ENCODE measurements at regions not wholly inside any gene's neighbourhood (a gene's known extent, or its start where the extent isn't known, plus 50 kb on each side); places are given as distances from the start of the nearest gene placed in this dataset.
"Not testable (repeated sequence)": the region's sequence is repeated elsewhere in the genome, so short reads cannot be mapped to it uniquely, and the experiment has no call there.

DNA sequence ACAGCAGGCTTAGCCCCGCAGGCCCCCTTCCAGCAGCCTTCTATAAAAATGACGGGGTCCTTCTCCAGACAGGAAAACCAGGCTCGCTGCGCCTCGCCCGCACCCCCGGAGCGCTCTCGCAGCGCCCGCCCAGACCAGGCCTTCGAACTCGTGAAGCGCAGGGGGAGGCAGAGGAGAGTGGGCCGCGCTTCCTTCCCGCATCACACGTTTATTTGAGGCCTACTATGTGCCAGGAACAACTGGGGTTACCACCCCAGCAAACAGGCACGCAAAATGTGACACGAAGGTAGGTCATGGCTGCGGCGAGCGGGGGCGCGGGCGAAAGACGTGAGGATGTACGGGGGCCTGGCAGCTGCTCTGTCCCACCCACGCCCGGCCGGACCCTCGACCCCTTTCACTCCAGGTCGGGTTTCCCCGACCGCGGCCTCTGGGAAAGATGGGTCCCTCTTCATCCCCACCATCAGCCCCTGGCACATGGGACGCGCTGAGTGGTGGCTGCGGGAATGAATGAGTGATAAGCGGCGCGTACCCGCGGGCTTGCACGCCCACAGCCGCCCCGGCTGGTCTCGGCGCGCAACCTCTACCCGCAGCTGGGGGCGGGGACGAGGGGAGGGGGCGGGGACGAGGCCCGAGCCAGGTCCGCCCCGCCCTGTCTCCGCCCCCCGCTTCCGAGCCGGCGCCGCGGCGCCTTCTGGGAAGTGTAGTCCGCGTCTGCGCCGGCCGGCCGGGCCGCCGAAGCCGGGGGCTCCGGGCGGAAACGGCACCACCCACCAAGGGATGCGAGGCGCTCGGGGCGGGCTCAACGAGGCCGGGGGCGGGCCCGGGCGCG lies 59.1 kb downstream of the ZNF467 start:
- FAIRE-seq: no peak

DNA sequence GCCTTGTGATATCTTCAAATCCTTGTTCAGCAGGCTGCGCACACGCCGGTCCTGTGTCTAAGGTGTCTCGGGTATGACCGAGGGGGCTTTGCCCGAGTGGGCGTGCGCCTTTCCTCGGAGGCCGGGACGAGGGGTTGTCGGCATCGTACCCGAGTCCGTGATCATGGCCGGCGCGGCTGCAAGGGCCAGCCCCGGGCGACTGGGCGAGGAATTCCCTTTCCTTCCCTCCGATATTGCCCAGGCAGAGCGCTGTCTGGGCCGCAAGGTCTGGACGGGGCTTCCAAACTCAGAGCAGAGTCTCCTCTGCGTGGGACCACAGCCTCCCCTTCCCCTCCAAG lies 59.7 kb downstream of the ZNF467 start:
- no peak for FAIRE-seq

DNA sequence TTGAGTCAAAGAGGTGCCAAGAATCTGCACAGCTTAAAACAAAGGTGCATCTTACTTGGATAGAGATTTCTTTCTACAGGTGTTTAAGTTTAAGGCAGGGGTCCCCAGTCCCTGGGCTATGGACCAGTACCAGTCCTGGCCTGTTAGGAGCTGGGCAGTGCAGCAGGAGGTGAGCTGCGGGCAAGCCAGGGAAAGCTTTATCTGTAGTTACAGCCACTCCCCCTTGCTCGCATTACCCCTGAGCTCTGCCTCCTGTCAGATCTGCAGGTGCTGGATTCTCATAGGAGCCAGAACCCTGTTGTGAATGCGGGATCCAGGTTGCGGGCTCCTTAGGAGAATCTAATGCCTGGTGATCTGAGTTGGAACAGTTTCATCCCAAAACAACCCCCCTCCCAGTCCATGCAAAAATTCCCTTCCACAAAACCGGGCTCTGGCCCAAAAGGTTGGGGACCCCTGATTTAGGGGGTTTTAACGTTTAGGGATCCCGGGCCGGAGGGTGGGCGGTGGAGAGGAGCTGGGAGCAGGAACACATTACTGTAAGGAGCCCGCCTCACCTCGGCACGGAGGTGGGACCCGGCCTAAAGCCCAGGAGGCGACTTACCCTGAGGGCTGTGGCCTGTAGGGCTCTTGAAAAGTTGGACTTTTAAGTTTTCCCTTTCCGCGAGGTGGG lies 60.2 kb downstream of the ZNF467 start:
- FAIRE-seq: no peak

DNA sequence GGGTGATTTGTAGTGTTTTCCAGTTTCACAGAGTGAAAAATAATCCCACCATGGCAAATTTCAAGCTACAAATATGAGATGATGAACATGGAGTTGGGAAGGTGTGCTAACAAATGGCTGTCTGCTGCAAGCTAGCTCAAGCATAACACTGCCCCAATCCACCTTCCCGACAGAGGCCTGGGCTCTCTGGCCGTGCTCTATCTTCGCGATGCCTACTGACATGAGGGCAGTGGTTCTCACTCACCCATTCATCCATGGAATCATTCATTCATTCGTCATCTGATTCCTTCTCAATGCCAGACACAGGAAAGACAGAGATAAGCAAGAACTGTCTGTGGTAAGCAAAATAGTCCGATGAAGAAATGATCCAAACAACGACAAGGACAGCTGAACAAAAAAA lies 65.4 kb downstream of the ZNF467 start:
- no peak for FAIRE-seq

DNA sequence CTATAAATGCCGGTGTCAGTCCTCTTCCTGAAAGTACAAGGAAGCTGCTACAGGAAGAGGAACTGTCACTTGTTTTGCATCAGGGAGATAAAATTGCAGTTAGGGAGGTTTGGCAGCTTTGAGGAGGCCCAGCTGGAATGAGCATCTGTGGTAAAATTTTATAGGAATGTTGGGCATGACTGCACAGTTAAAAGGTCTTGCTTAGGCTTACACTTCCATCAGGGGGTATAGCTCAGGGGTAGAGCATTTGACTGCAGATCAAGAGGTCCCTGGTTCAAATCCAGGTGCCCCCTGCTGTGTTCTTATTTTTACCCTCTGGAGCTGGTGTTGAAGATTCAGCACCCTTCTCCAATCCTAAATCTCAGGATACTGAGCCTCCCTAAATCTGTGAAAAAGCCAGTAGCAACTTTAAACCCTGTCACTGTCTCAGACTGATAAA lies 65.9 kb downstream of the ZNF467 start:
- no peak for FAIRE-seq

DNA sequence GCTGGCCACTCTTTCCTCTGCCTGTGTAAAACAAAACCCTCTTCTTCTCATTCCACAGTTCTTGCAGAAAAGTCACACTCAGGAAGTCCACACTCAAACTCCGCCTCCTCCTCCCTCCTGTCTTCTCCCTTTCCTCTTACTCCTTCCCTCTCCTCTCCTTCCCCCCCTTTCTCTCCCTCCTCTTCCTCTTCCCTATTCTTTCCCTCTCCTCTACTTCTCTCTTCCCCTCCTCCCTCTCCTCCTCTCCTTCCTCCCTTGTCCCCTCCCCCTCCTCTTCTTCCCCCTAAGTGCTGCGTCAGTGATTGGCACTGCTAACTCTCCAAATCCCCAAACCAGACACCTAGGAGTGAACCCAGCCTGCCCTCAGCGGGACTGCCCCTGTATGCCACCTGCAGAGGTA lies 67.0 kb downstream of the ZNF467 start:
- FAIRE-seq: no peak

DNA sequence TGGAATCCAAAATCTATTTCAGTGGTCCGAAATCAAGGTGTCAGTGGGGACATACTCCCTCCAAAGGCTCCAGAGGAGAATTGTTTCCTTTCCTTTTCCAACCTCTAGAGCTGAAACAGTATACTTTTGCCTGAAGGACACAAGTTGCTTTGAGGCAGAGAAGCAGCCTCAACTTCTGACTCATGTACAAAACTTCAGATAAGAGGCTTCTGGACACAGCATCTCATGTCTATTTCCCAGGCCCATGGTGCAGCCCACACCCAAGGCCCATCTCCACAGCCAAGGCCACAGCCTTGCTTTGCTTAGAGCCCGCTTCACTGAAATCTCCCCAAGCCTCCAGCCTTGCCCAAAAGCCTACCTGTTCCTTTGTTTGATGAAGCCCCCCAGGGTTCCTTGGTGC lies 68.9 kb downstream of the ZNF467 start:
- no peak for FAIRE-seq

DNA sequence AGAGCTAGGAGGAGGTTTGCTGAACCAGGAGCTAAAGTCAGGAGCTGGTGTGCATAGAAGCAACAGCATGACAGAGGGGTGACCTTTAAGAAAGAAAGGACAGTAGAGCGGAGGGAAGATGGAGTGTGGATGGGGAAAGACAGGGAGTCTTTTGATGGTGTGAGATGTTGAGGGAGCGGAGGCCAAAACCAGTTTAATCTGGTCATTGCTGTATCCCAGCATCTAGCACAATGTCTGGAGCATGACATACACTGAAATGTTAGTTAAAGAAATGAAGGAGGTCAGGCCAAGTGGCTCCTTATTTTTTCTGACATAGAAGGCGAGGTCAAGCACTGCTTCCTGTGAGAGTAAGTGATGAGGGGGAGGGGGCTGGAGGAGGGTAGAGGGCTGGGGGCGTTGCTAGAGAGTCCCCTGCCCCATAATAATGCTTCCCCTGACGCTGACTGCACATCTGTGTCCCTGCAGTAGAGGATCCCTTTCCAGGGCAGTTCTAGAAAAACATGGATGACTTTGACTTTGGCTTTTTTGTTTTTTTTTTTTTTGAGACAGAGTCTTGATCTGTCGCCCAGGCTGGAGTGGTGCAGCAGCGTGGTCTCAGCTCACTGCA lies 70.2 kb downstream of the ZNF467 start:
- FAIRE-seq: no peak

DNA sequence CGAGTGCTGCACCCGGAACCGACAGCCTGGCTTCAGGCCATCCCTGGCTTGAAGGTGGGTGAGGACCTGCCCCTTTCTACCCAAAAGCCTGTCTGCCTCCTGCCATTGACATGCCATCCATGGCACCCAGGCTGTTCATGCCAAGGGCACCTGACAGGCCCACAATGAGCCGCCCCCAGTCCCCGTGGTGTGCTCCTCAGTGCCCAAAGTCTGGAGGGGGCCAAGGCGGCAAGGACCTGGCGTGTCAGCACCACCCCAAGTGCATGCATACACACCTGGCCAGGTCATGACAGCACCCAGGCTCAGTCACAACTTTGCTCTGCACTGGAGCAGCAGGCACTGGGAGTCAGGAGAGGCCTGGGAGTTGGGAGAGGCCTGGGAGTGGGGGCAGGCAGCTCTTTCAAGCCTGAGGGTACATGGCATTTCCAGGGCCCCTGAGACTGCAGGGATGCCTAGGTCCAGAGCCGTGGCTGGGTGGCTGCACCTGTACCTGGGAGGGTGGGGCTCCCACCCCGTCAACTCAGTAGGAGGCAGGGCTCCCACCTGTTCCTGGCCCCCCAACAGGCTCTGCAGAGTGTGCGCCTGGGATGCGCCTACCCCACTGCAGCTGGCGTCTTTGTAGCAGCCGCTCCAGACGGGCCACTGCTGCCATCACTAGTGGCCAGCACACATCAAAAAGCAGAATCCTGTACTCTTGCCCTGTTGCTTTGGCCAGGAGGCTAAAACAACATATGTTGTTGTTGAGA lies 71.7 kb downstream of the ZNF467 start:
- FAIRE-seq: no peak

DNA sequence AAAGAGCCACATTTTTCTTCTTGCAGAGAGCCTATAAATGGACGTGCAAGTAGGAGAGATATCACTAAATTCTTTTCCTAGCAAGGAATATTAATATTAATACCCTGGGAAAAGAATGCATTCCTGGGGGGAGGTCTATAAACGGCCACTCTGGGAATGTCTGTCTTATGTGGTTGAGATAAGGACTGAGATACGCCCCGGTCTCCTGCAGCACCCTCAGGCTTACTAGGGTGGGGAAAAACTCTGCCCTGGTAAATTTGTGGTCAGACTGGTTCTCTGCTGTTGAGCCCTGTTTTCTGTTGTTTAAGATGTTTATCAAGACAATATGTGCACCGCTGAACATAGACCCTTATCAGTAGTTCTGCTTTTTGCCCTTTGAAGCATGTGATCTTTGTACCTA lies 75.6 kb downstream of the ZNF467 start:
- FAIRE-seq: not testable (repeated sequence)

DNA sequence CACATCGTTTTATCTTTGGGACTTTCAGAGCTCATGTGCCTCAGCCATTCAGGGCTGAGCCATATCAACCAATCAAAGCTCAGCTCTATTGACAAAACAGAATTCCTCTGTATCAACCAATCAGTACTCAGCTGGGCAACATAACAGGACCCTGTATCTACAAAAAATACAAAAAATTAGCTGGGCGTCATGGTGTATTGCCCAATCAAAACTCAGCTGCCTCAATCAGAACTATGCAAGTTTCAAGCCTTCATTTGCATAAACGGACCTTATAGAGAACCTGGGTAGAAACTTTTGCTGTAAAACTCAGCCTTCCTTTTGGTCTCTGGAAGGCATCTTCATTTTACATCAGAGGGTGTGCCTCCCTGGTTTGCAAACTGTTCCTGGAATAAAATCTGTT lies 77.1 kb downstream of the ZNF467 start:
- no peak for FAIRE-seq

DNA sequence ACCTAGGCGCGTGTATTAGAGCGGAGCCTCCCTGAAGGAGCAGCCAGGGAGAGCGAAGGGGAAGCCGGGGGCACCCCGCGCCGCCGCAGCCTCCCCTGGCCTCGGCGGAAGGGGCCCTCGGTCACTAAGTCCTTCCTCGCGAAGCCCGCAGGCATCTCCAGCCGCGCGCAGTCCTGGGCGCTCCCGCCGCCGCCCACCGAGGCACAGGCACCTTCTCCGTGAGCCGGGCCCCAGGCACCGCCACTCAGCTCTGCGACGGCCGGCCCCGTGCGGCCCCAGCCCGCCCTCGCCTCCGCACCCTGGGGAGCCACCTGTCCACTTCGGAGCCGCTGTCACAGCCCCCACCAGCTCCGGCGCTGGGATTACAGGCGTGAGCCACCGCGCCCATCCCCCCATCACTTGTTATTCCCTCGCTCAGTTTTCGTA lies 80.8 kb downstream of the ZNF467 start:
- no peak for FAIRE-seq

DNA sequence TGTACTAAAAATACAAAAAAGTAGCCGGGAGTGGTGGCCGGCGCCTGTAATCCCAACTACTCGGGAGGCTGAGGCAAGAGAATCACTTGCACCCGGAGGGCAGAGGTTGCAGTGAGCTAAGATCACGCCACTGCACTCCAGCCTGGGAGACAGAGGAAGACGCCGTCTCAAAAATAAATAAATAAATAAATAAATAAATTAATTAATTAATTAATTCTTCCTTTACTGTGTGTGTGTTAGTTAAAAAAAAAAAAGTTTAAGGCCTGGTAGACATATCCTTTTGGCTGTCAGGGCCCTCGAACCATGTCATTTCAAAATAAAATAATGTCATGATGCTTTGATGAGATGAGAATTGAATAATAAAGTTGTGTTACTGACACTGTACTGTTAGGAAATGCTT lies 81.3 kb downstream of the ZNF467 start:
- FAIRE-seq: no peak

DNA sequence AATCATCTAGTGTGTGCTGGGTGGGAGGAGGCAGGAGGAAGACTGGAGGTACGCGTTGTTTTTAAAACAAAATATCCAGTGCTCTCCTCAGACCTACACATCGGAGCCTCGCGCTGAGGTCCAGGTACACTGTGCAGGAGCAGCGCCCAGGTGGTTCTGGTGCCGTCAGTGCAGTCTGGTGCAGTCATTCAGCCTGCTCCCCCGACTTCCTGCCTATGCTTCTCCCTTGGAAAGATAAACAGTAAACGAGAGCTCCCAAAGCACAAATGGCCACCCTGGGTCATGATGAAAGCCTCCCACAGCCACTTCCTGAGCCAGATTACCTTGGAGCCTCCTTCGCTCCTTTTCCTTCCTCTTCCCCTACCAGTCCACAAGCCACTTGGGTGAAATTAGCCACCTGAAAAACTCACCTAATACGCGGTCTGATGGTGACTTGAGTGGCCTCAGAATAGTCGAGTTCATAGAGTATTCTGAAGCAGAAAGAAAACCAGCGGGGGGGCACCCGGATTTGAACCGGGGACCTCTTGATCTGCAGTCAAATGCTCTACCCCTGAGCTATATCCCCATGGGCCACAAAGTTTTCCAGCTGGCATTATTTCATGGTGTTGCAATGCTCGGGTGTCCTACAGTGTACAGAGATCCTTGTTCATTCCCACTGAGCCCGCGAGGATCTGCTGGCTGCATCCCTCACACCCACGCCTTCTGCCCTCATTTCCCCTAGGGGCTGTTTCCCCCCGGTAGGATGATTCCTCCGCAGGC lies 82.5 kb downstream of the ZNF467 start:
- peak; percentile 96 for FAIRE-seq

DNA sequence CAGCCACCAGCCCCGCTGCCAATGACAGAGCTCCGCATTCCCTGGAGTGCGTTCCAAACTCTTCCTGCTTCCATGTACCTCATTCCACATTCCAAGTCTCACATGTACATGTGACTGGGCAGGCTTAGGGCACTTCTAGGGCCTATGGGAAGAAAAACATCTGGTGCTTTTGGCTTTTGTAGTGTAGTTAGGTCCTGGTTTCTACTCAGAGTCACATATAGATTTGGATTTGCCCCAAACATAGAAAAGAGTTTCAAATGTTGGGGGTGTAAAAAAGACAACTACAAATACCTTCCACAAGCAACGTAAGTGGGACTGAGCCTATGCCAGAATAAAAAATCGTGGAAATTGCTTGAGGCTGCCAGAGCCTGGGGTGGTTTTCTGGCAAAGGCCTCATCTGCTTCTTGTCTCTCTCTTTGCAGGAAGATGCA lies 84.1 kb downstream of the ZNF467 start:
- no peak for FAIRE-seq

DNA sequence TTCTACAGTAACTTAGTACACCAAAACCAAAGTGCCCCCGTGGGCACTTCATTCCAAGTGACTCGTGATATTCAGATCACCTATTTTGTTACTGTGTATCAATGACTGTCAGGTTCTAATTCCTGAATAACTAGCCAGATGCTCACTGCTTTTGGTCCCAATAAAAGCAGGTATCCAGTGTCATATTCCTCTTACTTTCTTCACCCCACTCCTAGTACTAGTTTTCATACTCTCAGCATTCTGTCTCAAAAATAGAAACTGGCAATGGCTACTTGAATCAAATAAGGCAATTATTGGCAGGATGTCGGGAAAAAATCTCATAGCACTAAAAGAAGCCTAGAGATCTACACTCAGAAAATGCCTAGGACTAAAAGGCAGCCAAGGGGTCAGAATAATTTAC lies 84.6 kb downstream of the ZNF467 start:
- no peak for FAIRE-seq

DNA sequence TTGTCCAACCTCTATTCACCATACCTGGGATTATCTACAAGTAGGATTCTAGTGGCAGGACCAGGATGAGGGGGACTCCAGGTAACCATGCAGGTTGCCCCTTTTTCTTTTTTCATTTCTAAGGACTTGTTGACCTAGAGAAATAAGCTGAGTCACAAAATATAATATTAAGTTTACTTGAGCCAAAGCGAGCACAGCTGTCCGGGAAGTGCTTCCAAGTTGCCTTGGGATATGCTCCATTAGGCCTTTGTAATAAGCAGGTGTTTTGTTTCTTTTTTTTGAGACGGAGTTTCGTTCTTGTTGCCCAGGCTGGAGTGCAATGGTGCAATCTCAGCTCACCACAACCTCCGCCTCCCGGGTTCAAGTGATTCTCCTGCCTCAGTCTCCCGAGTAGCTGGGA lies 85.6 kb downstream of the ZNF467 start:
- not testable (repeated sequence) for FAIRE-seq

DNA sequence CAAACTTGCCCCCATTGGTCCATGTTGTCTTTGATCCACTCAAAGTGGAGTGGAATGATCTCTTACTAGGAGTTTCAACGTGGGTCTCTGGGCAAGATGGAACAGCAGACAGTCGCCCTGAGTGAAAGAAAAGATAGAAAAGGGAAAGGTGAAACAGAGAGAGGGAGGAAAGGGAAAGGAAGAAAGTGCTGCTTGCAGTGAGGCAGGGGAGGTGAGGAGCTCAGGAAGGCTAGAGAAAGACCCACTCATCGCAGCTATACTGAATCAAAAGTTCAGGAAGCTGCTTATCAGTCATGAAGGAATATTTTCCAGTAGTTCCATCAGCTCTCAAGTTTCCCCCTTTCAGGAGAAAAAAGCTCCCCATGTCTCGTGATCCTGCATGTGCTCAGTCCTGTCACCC lies 86.9 kb downstream of the ZNF467 start:
- FAIRE-seq: no peak

DNA sequence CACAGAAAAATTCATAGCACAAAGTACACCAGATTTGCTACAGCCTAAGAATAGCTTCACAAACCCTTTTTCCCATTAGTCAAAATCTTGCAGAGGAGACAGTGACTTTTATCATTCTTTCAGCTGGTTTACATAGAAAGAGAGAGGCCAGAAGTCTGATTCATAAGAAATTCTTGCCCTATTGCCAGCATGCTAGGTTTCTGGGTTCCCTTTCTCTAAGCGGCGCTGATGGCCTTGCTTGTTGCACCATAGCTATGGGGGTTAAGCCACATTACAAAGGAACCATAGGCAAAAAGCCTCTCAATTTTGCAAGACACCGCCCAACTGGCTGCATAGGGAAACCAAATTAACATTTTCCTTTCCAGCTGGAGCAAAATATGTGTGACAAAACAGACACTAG lies 87.4 kb downstream of the ZNF467 start:
- no peak for FAIRE-seq

DNA sequence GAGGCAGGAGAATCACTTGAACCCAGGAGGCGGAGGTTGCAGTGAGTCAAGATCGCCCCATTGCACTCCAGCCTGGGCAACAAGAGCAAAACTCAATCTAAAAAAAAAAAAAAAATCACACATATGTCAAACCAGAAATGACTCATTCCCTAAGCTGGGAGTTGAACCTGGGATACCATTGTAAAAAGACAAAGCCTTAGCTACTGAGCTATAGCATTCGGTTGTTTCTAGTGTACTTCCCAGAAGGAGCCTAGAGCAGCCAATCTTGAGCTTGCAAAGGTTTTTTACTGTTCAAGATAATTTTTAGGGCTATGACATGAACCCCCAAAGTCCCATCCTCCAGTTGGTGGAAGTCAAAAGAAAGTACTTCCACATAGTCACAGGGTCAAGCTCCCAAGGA lies 87.9 kb downstream of the ZNF467 start:
- FAIRE-seq: no peak

DNA sequence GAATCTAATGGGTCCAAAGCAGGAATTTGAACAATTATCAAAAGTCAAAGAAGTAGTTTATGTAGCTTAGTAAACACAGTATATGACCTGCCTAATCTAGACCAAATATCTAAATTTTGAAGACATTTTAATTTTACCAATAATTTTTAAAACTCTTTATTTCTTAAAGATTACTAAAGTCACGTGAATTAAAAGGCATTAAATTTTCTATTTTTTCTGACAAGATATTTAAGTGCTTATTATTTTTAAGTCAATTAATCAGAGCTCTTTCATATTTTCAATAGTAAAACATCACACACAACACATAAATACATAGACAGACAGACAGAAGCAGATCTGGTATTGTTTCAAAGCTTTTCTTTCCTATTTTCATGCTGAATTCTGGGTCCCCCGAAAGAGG lies 89.5 kb downstream of the ZNF467 start:
- peak; percentile 45 for FAIRE-seq

DNA sequence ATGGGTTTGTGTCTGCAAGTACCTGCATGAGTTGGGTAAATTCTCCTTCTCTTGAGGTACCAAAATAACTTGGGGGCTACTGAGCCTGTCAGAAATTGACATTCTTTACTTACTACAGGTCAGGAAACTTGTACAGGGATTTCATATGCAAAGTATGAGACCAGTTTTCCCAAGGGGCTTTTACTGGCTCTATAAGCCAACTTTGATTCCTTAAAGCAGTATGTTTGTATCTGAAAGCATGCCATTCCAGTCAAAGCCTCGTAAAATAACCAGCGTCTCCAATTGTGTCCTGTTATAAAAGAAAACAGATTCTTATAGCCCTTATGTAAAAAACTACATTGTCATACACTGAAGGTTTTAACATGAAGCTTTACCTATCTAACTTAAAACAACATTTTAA lies 90.2 kb downstream of the ZNF467 start:
- no peak for FAIRE-seq

DNA sequence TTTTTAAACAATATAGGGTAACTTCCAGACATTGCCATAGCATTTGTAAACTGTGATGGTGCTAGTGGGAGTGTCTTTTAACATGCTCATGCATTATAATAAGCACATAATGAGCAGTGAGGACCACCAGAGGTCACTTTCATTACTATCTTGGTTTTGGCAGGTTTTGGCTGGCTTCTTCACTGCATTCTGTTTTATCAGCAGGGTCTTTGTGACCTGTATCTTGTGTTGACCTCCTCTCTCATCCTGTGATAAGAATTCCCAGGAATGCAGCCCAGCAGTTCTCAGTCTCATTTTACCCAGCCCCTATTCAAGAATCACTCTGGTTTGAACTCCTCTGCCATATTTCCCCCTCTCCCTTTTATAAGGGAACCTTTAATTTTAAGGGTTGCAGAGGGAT lies 91.3 kb downstream of the ZNF467 start:
- FAIRE-seq: no peak
